Limb (tissue), 2 donors: ENCODE measurements at regions not wholly inside any gene's neighbourhood (a gene's known extent, or its start where the extent isn't known, plus 50 kb on each side); places are given as distances from the start of the nearest gene placed in this dataset.
"Not testable (repeated sequence)": the region's sequence is repeated elsewhere in the genome, so short reads cannot be mapped to it uniquely, and the experiment has no call there.

Experiments used
- DNase-seq, 2 donors: peaks; one replicate each; pipeline ENCODE4 v3.0.0-alpha.2; 2016; ENCODE audit errors: extremely low spot score in 2 of 2

GRCh38 chr15:95679847-95680582, 650.5 kb upstream of the NR2F2 start:
- DNase-seq = no peak

- DNase-seq = no peak
These were observed 649.8 kb upstream of the NR2F2 start for GRCh38 chr15:95680728-95681127.

GRCh38 chr15:95681836-95682544, 648.5 kb upstream of the NR2F2 start:
- no peak for DNase-seq

- DNase-seq = no peak
These were observed 646.4 kb upstream of the NR2F2 start for GRCh38 chr15:95684126-95684525.

GRCh38 chr15:95684693-95685115, 645.8 kb upstream of the NR2F2 start:
- no peak for DNase-seq

GRCh38 chr15:95687061-95687460, 643.4 kb upstream of the NR2F2 start:
- DNase-seq = peak in 1 of 2 donors; percentile 13

GRCh38 chr15:95687686-95688085, 642.8 kb upstream of the NR2F2 start:
- DNase-seq = no peak

GRCh38 chr15:95690631-95691340, 639.7 kb upstream of the NR2F2 start:
- no peak for DNase-seq

GRCh38 chr15:95693917-95694316, 636.6 kb upstream of the NR2F2 start:
- no peak for DNase-seq

GRCh38 chr15:95698230-95698629, 632.3 kb upstream of the NR2F2 start:
- no peak for DNase-seq

GRCh38 chr15:95698951-95699350, 631.5 kb upstream of the NR2F2 start:
- DNase-seq = no peak

- DNase-seq = no peak
These were observed 630.9 kb upstream of the NR2F2 start for GRCh38 chr15:95699578-95699977.

- not testable (repeated sequence) for DNase-seq
These were observed 629.8 kb upstream of the NR2F2 start for GRCh38 chr15:95700692-95701091.

- no peak for DNase-seq
These were observed 629.1 kb upstream of the NR2F2 start for GRCh38 chr15:95701410-95701809.

GRCh38 chr15:95709959-95710695, 620.4 kb upstream of the NR2F2 start:
- no peak for DNase-seq

GRCh38 chr15:95712785-95713184, 617.7 kb upstream of the NR2F2 start:
- no peak for DNase-seq

- no peak for DNase-seq
These were observed 617.2 kb upstream of the NR2F2 start for GRCh38 chr15:95713324-95713723.

GRCh38 chr15:95715116-95715903, 615.2 kb upstream of the NR2F2 start:
- DNase-seq = no peak

GRCh38 chr15:95715906-95716656, 614.4 kb upstream of the NR2F2 start:
- DNase-seq = peak in 1 of 2 donors; percentile 13

GRCh38 chr15:95716708-95717107, 613.8 kb upstream of the NR2F2 start:
- DNase-seq = no peak
